ENCODE measurements at regions not wholly inside any gene's neighbourhood (a gene's known extent, or its start where the extent isn't known, plus 50 kb on each side); places are given as distances from the start of the nearest gene placed in this dataset.
"Not testable (repeated sequence)": the region's sequence is repeated elsewhere in the genome, so short reads cannot be mapped to it uniquely, and the experiment has no call there.

- no peak for TF ChIP-seq POLR2A (IDR thresholded peaks at IDR 0.05; ENCODE audit: low read depth, low read length)
- DNase-seq (ENCODE audit: insufficient read length, low spot score), result no peak
- FAIRE-seq, result no peak
These were observed 450.0 kb upstream of the GCFC2 start for GRCh38 chr2:76160670-76161069.

GRCh38 chr2:76159042-76159648, 448.4 kb upstream of the GCFC2 start:
- TF ChIP-seq POLR2A (IDR thresholded peaks at IDR 0.05; ENCODE audit: low read depth, low read length), result no peak
- DNase-seq (ENCODE audit: insufficient read length, low spot score) (no peak), FAIRE-seq (no peak)

GRCh38 chr2:76157531-76157930, 446.8 kb upstream of the GCFC2 start:
- FAIRE-seq (no peak), DNase-seq (ENCODE audit: insufficient read length, low spot score) (no peak)
- no peak for TF ChIP-seq POLR2A (IDR thresholded peaks at IDR 0.05; ENCODE audit: low read depth, low read length)

DNA sequence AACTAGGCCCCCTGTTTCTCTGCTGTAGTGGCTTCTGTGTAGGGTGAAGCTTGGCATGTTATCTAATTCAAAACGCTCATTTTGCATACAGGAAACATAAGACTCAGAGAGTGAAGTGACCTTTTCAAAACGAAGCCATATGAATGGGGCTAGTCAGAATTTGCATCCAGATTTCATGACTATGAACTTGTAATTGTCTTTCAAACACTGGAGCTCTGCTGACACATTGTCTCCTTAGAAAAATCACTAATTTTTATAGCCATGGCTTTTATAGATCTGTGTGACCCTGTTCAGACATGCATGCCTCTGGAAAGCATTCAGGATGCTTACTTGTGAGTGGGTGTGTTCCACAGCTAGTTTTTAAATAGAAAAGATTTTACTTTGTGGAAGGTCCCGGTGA, 444.3 kb upstream of the GCFC2 start:
- FAIRE-seq, result no peak

GRCh38 chr2:76149846-76150245, 439.1 kb upstream of the GCFC2 start:
- FAIRE-seq (no peak), DNase-seq (ENCODE audit: insufficient read length, low spot score) (no peak)
- no peak for TF ChIP-seq POLR2A (IDR thresholded peaks at IDR 0.05; ENCODE audit: low read depth, low read length)

More for the DNA sequence above, 444.3 kb upstream of the GCFC2 start:
- TF ChIP-seq POLR2A (IDR thresholded peaks at IDR 0.05; ENCODE audit: low read depth, low read length), result no peak
- no peak for DNase-seq (ENCODE audit: insufficient read length, low spot score)

DNA sequence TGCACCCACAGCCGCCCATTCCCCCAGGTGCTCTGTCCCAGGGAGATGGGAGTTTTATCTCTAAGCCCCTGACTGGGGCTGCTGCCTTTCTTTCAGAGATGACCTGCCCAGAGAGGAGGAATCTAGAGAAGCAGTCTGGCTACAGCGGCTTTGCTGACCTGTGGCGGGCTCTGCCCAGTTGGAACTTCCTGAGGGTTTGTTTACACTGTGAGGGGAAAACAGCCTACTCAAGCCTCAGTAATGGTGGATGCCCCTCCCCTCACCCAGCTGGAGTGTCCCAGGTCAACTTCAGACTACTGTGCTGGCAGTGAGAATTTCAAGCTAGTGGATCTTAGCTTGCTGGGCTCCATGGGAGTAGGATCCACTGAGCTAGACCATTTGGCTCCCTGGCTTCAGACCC, 428.6 kb upstream of the GCFC2 start:
- not testable (repeated sequence) for DNase-seq (ENCODE audit: insufficient read length, low spot score); FAIRE-seq

- FAIRE-seq, result no peak
These were observed 417.9 kb upstream of the GCFC2 start for GRCh38 chr2:76128622-76129021.

GRCh38 chr2:76120176-76120575, 409.5 kb upstream of the GCFC2 start:
- no peak for TF ChIP-seq POLR2A (IDR thresholded peaks at IDR 0.05; ENCODE audit: low read depth, low read length)
- no peak for DNase-seq (ENCODE audit: insufficient read length, low spot score)
- FAIRE-seq, result no peak

More at GRCh38 chr2:76128622-76129021, 417.9 kb upstream of the GCFC2 start:
- no peak for TF ChIP-seq POLR2A (IDR thresholded peaks at IDR 0.05; ENCODE audit: low read depth, low read length)
- no peak for DNase-seq (ENCODE audit: insufficient read length, low spot score)

- FAIRE-seq, result no peak
- TF ChIP-seq POLR2A (IDR thresholded peaks at IDR 0.05; ENCODE audit: low read depth, low read length), result no peak
These were observed 379.0 kb upstream of the GCFC2 start for GRCh38 chr2:76089683-76090082.

GRCh38 chr2:76083248-76083647, 372.5 kb upstream of the GCFC2 start:
- DNase-seq (ENCODE audit: insufficient read length, low spot score) (no peak), FAIRE-seq (no peak)
- no peak for TF ChIP-seq POLR2A (IDR thresholded peaks at IDR 0.05; ENCODE audit: low read depth, low read length)

More at GRCh38 chr2:76089683-76090082, 379.0 kb upstream of the GCFC2 start:
- no peak for DNase-seq (ENCODE audit: insufficient read length, low spot score)

DNA sequence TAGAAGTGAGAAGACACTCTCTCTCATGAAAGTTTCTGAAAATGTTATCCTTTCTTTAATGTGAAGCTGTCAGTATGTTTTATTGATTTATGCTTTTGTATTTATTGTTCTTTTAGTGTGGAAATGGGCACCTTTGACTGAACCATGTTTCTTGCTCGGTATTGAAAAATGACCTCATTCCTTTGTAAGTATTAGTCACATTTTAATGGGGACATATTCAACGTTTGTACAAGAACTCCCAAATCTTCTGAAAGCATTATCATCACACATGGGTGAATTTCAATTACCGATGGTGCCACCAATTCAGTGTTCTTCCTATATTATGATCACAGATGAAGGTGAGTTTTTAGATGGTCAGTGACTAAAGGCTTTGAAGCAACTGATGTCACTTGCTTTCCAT, 371.8 kb upstream of the GCFC2 start:
- FAIRE-seq, result no peak
- TF ChIP-seq POLR2A (IDR thresholded peaks at IDR 0.05; ENCODE audit: low read depth, low read length), result no peak

GRCh38 chr2:76080154-76080553, 369.4 kb upstream of the GCFC2 start:
- no peak for FAIRE-seq
- DNase-seq (ENCODE audit: insufficient read length, low spot score), result no peak

More for the DNA sequence above, 371.8 kb upstream of the GCFC2 start:
- no peak for DNase-seq (ENCODE audit: insufficient read length, low spot score)

DNA sequence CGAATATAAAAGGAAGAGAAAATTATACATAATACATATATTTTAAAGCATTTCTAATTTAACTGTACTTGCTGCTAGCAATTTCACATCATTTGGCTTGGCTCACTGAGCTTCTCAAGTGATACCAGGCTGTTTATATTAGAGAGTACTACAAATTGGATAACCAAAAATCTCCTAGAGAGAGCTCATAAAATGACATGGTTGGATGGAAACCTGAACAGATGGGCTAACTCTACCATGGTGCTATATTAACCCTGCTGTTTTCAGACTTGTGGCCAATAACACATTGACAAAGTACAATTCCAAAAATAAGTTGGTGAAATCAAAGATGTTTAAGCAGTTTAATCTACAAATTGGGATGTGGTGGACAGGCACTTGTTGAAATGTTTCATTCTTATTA, 364.4 kb upstream of the GCFC2 start:
- FAIRE-seq (no peak), DNase-seq (ENCODE audit: insufficient read length, low spot score) (no peak)
- TF ChIP-seq POLR2A (IDR thresholded peaks at IDR 0.05; ENCODE audit: low read depth, low read length), result no peak

More at GRCh38 chr2:76080154-76080553, 369.4 kb upstream of the GCFC2 start:
- no peak for TF ChIP-seq POLR2A (IDR thresholded peaks at IDR 0.05; ENCODE audit: low read depth, low read length)

GRCh38 chr2:76073992-76074604, 363.4 kb upstream of the GCFC2 start:
- DNase-seq (ENCODE audit: insufficient read length, low spot score), result no peak
- TF ChIP-seq POLR2A (IDR thresholded peaks at IDR 0.05; ENCODE audit: low read depth, low read length), result no peak
- FAIRE-seq, result no peak

DNA sequence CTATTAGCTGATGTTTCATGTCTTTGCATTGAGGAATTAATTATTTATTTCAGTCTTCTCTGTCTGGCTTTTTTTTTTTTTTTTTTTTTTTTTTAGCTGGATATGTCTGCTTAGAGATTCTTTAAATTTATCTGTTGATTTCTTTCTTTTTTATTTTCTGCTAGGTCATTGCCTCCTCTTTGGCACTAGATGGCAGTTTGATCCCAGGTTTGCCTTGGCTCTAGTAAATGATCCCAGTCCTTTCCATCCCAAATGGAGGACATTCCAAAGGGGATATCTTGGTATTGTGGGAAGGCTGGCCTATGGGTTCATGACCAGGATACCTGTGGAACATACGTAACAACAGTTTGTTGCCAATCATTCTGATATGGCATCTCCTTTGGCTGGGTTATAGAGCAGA, 339.5 kb upstream of the GCFC2 start:
- FAIRE-seq, result no peak
- no peak for TF ChIP-seq POLR2A (IDR thresholded peaks at IDR 0.05; ENCODE audit: low read depth, low read length)

More for the DNA sequence above, 339.5 kb upstream of the GCFC2 start:
- no peak for DNase-seq (ENCODE audit: insufficient read length, low spot score)

Data from H54 (cell line).